ENCODE measurements at regions not wholly inside any gene's neighbourhood (a gene's known extent, or its start where the extent isn't known, plus 50 kb on each side); places are given as distances from the start of the nearest gene placed in this dataset.

GRCh38 chr2:239530749-239531316 is 130.0 kb upstream of the HDAC4 start:
- no peak overlapping the region for H3K4me3 ChIP-seq
- peaks cover 0 to 35% (median 3%) of the 10 kb centered on the region in 3 donors for H3K27me3 ChIP-seq
- WGBS, 5 donors: 83 to 96% (median 92%) methylated on average over 5 of the region's 5 CpGs
- intact Hi-C loops (cut with DNase I; ENCODE audit: low total_unique reads): no loop called here
- H3K27ac ChIP-seq: no peak overlapping the region
- TF ChIP-seq CTCF (IDR thresholded peaks at IDR 0.05): no peak
- TF ChIP-seq POLR2A (IDR thresholded peaks at IDR 0.05): no peak
- TF ChIP-seq EP300 (IDR thresholded peaks at IDR 0.05): no peak
- TF ChIP-seq POLR2AphosphoS5 (IDR thresholded peaks at IDR 0.05): no peak
- H3K4me1 ChIP-seq: peaks cover 0 to 7% (median 0%) of the 10 kb centered on the region in 4 donors
- H3K9me3 ChIP-seq: peaks cover 0 to 29% (median 15%) of the 10 kb centered on the region in 4 donors
- DNase-seq: no peak
- H3K36me3 ChIP-seq: no peaks in the 10 kb centered on the region

- Histone ChIP-seq H3K4me3 (no peak overlapping the region), H3K27ac (no peak overlapping the region), H3K36me3 (no peaks in the 10 kb centered on the region), H3K27me3 (peaks cover 0 to 37% (median 3%) of the 10 kb centered on the region in 3 donors), H3K4me1 (peaks cover 0 to 7% (median 0%) of the 10 kb centered on the region in 4 donors), H3K9me3 (peaks cover 0 to 20% (median 6%) of the 10 kb centered on the region in 4 donors)
- no peak for DNase-seq
- TF ChIP-seq EP300 (IDR thresholded peaks at IDR 0.05) (no peak), POLR2A (IDR thresholded peaks at IDR 0.05) (no peak), POLR2AphosphoS5 (IDR thresholded peaks at IDR 0.05) (no peak), CTCF (IDR thresholded peaks at IDR 0.05) (no peak)
- 83 to 89% (median 87%) methylated on average over 13 of the region's 13 CpGs for WGBS, 5 donors
- intact Hi-C loops (cut with DNase I; ENCODE audit: low total_unique reads): no loop called here
These were observed 128.6 kb upstream of the HDAC4 start for GRCh38 chr2:239529313-239530015.

- 87 to 100% (median 96%) methylated on average over 1 of the region's 1 CpG; no CpG with 5 or more reads in 1 of the 5 donors for WGBS, 5 donors
These were observed 128.1 kb upstream of the HDAC4 start for GRCh38 chr2:239528883-239529282.

GRCh38 chr2:239528146-239528545 is 127.3 kb upstream of the HDAC4 start:
- Histone ChIP-seq H3K4me3 (no peak overlapping the region), H3K27me3 (peaks cover 0 to 41% (median 4%) of the 10 kb centered on the region in 3 donors), H3K36me3 (no peaks in the 10 kb centered on the region), H3K27ac (no peak overlapping the region), H3K9me3 (peaks cover 0 to 18% (median 5%) of the 10 kb centered on the region in 4 donors), H3K4me1 (no peaks in the 10 kb centered on the region)
- no peak for TF ChIP-seq CTCF (IDR thresholded peaks at IDR 0.05)
- no peak for TF ChIP-seq POLR2A (IDR thresholded peaks at IDR 0.05)
- TF ChIP-seq POLR2AphosphoS5 (IDR thresholded peaks at IDR 0.05): no peak
- no peak for TF ChIP-seq EP300 (IDR thresholded peaks at IDR 0.05)
- WGBS, 5 donors: 87 to 97% (median 92%) methylated on average over 6 to 11 of the region's 11 CpGs
- intact Hi-C loops (cut with DNase I; ENCODE audit: low total_unique reads): no loop called here
- DNase-seq: no peak

More at GRCh38 chr2:239528883-239529282, 128.1 kb upstream of the HDAC4 start:
- no peak overlapping the region for H3K4me3 ChIP-seq
- H3K9me3 ChIP-seq: peaks cover 0 to 18% (median 5%) of the 10 kb centered on the region in 4 donors
- intact Hi-C loops (cut with DNase I; ENCODE audit: low total_unique reads): no loop called here
- no peak overlapping the region for H3K27ac ChIP-seq
- TF ChIP-seq POLR2A (IDR thresholded peaks at IDR 0.05) (no peak), POLR2AphosphoS5 (IDR thresholded peaks at IDR 0.05) (no peak), EP300 (IDR thresholded peaks at IDR 0.05) (no peak), CTCF (IDR thresholded peaks at IDR 0.05) (no peak)
- DNase-seq: no peak
- H3K36me3 ChIP-seq: no peaks in the 10 kb centered on the region
- H3K4me1 ChIP-seq: peaks cover 0 to 5% (median 0%) of the 10 kb centered on the region in 4 donors
- peaks cover 0 to 37% (median 1%) of the 10 kb centered on the region in 3 donors for H3K27me3 ChIP-seq

Measured in stomach (tissue), 8 donors.